Fibroblast of pulmonary artery (primary cell): ENCODE measurements at regions not wholly inside any gene's neighbourhood (a gene's known extent, or its start where the extent isn't known, plus 50 kb on each side); places are given as distances from the start of the nearest gene placed in this dataset.

ENCODE experiments used
- DNase-seq: peaks from one replicate; pipeline ENCODE4 v3.0.0-alpha.2; 2010; ENCODE audit warnings: low read depth
- H3K4me3 ChIP-seq: replicated peaks from 2 replicates; pipeline ENCODE4 v1.5.1; 2011; ENCODE audit warnings: low read depth, mild to moderate bottlenecking, control low read depth, low read length, moderate library complexity
- TF ChIP-seq, protein P1 (sequence below): IDR thresholded peaks from 2 replicates; pipeline ENCODE4 v1.5.1; 2011; ENCODE audit warnings: mild to moderate bottlenecking, control low read depth, low read length, inconsistent platforms; ENCODE audit errors: missing control alignments

DNA sequence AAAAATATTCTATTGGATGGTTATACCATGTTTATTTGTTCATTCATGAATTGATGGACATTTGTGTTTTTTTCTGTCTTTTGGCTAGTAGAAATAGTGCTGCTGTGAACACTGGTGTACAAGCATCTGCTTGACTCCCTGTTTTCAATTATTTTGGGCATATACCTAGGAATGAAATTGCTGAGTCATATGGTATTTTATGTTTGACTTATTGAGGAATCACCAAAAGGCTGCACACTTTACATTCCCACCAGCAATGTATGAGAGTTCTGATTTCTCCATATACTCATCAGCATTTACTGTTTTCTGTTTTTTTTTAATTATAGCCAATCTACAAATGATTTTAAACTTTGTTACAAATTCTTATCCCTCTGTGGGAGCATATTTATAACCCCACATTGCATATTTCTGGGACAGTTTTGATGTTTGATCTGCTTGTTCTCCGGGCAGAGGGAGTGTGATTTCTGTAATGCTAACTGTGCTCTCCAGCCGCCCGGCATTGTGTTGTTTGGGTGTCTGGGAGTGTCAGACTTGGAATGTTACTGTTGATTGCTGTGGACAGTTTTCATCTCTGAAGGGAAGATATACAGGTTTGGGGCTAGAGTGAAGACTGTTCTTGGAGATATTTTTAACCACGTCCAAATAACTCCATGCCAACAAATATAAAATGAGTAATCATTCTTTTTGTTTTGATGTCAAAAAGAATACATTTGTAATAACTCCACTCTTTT is 60.5 kb upstream of the PGRMC2 start:
- TF ChIP-seq, protein P1, sequence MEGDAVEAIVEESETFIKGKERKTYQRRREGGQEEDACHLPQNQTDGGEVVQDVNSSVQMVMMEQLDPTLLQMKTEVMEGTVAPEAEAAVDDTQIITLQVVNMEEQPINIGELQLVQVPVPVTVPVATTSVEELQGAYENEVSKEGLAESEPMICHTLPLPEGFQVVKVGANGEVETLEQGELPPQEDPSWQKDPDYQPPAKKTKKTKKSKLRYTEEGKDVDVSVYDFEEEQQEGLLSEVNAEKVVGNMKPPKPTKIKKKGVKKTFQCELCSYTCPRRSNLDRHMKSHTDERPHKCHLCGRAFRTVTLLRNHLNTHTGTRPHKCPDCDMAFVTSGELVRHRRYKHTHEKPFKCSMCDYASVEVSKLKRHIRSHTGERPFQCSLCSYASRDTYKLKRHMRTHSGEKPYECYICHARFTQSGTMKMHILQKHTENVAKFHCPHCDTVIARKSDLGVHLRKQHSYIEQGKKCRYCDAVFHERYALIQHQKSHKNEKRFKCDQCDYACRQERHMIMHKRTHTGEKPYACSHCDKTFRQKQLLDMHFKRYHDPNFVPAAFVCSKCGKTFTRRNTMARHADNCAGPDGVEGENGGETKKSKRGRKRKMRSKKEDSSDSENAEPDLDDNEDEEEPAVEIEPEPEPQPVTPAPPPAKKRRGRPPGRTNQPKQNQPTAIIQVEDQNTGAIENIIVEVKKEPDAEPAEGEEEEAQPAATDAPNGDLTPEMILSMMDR: no peak
- peak; percentile 58 for DNase-seq
- H3K4me3 ChIP-seq: no peak overlapping the region

DNA sequence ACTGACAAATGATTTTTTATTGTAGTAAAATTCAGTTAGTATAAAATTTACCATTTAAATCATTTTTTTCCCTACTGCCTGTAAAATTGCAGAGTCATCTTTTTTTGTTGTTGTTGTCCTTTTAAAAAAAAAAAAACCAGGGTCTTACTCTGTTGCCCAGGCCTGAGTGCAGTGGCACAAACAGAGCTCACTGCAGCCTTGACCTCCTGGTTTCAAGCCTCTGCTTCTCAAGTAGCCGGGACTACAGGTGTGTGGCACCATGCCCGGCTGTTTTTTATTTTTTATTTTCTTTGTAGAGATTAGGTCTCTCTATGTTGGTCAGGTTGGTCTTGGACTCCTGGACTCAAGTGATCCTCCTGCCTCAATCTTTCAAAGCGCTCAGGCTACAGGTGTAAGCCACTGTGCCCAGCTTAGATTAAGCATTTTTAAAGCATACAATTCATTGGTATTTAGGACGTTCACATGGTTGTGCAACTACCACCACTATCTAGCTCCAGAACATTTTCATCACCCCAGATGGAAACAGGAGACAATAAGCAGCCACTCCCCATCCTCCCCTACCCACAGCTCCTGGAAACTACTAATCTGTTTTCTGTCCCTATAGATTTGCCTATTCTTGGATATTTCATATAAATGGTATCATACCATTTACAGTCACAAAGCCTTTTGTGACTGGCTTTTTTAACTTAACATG is 59.7 kb upstream of the PGRMC2 start:
- no peak overlapping the region for H3K4me3 ChIP-seq
- peak; percentile 75 for DNase-seq
- TF ChIP-seq, protein P1: no peak

DNA sequence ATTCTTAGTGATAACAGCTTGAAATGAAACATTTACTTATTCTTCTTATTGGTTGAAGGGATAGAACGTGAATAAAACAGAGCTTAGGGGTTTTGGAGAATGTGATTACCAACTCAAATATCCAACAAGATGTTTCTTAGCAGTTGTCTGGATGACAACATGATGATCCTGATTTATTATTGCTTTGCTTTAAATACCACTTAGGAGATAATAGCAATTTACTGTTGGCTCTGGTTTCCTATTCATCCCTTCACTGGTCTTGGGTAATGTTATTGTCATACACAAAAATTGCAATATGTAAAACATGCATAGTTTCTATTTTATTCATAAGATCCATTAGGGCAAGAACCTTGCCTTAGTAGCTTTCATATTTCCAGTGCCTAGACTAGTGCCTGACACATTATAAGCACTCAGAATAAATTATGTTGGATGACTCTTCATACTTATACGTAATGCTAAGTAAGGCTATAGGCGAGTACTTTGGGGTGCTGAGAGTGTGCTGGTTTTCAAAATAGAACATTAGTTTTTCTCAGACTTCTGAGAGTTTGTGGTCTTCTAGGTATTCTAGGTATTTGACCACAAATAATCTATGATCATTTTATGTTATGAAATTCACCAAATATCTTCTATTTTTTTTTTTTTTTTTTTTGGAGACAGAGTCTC is 58.6 kb upstream of the PGRMC2 start:
- TF ChIP-seq, protein P1: no peak
- H3K4me3 ChIP-seq: no peak overlapping the region
- peak; percentile 20 for DNase-seq

DNA sequence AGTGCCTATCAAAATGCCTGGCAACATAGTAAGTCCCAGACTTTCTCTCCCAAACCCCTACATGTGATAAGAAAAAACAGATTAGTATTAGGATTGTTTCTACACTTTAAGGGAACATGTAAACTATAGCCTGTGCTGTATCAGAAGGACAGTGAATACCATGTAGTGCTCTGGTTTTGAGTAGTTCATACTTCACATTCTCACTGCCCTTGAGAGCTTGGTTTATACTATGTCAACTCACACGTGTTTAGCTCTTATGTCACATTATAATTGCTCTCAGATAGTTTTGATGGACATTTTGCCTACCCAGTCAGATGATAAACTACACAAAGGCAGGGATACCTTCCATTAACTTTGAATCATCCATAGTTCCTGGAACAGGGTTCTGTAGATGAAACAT is 58.0 kb upstream of the PGRMC2 start:
- DNase-seq: no peak
- TF ChIP-seq, protein P1: no peak
- H3K4me3 ChIP-seq: no peak overlapping the region

DNA sequence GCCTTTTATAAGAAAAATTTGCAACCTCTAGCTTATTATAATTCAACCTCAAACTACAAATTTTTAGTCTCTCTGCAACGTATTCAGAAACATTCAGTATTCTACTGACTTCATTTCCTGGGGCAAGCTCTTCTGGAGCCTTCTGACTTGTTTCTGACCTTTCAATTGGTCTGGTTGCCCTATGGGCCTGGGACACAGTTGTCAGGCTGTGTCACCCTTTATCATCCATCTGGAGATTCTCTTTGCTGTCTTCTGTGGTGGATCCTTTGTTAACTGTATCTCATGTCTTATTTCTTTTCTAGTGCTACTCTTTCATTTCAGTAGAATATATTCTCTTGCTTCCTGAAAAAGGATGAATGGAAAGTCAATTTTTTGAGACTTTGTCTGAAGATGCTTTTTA is 55.1 kb upstream of the PGRMC2 start:
- no peak overlapping the region for H3K4me3 ChIP-seq
- no peak for DNase-seq
- TF ChIP-seq, protein P1: no peak

DNA sequence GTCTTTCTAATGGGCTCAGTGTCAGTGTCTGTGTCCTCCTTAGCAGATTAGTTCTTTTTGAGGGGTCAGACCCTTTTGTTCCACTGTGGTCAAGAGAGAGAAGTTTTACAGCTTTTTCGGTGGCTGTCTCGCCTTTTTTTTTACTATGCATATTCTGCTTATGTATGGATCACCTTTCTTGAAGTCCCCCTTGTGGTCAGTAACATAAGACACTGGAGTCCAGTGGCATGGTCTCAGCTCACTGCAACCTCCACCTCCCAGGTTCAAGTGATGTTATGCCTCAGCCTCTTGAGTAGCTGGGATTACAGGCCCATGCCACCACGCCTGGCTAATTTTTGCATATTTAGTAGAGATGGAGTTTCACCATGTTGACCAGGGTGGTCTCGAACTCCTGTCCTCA is 54.0 kb upstream of the PGRMC2 start:
- DNase-seq: no peak
- TF ChIP-seq, protein P1: no peak
- no peak overlapping the region for H3K4me3 ChIP-seq
